Neural progenitor cell (in vitro differentiated cells): ENCODE measurements at regions not wholly inside any gene's neighbourhood (a gene's known extent, or its start where the extent isn't known, plus 50 kb on each side); places are given as distances from the start of the nearest gene placed in this dataset.

Experiments used
- DNase-seq: peaks from one replicate; pipeline ENCODE4 v3.0.0-alpha.2; 2016; ENCODE audit warnings: low spot score
- H2AFZ ChIP-seq: fragments of 200-600 bp; sonication (generic); replicated peaks from 2 replicates; pipeline ENCODE4 v1.6.1; 2016; ENCODE audit warnings: antibody characterized with exemption
- H3F3A ChIP-seq: fragments of 200-600 bp; sonication (generic); 2 replicates; pipeline ENCODE4 v1.6.1; 2016; ENCODE audit warnings: antibody characterized with exemption, low read depth
- H3K27ac ChIP-seq: fragments of 200-600 bp; sonication (generic); 2 replicates; pipeline ENCODE4 v1.5.1; 2016; ENCODE audit warnings: mild to moderate bottlenecking
- H3K27me3 ChIP-seq: fragments of 200-600 bp; sonication (generic); 2 replicates; pipeline ENCODE4 v1.6.1; 2016; ENCODE audit warnings: mild to moderate bottlenecking, moderate library complexity
- H3K36me3 ChIP-seq: fragments of 200-600 bp; sonication (generic); 2 replicates; pipeline ENCODE4 v1.5.1; 2016
- H3K4me1 ChIP-seq: fragments of 200-600 bp; sonication (generic); 2 replicates; pipeline ENCODE4 v1.6.1; 2016; ENCODE audit warnings: mixed run types
- H3K4me2 ChIP-seq: fragments of 200-600 bp; sonication (generic); 2 replicates; pipeline ENCODE4 v1.6.1; 2016
- H3K4me3 ChIP-seq: fragments of 200-600 bp; sonication (generic); 2 replicates; pipeline ENCODE4 v1.5.1; 2016
- H3K79me2 ChIP-seq: fragments of 200-600 bp; sonication (generic); 2 replicates; pipeline ENCODE4 v1.6.1; 2016; ENCODE audit warnings: low read depth
- H3K9ac ChIP-seq: fragments of 200-600 bp; sonication (generic); 2 replicates; pipeline ENCODE4 v1.6.1; 2016
- H3K9me3 ChIP-seq: fragments of 200-600 bp; sonication (generic); 2 replicates; pipeline ENCODE4 v1.5.1; 2016; ENCODE audit warnings: low read depth
- H4K20me1 ChIP-seq: fragments of 200-600 bp; sonication (generic); 2 replicates; pipeline ENCODE4 v1.6.1; 2016; ENCODE audit warnings: low read depth
- H3K27ac Mint-ChIP-seq: 3 replicates; pipeline ENCODE4 v1.8.0; 2021; ENCODE audit warnings: mixed read lengths
- H3K27me3 Mint-ChIP-seq: 2 replicates; pipeline ENCODE4 v1.8.0; 2022; ENCODE audit warnings: low read depth, mild to moderate bottlenecking, inconsistent platforms, moderate library complexity, mixed read lengths; ENCODE audit not compliant: insufficient read depth
- H3K36me3 Mint-ChIP-seq: 3 replicates; pipeline ENCODE4 v1.8.0; 2021; ENCODE audit warnings: mixed read lengths
- H3K4me1 Mint-ChIP-seq: 3 replicates; pipeline ENCODE4 v1.8.0; 2021; ENCODE audit warnings: mixed read lengths
- H3K4me3 Mint-ChIP-seq: 3 replicates; pipeline ENCODE4 v1.8.0; 2021; ENCODE audit warnings: mild to moderate bottlenecking, moderate library complexity, mixed read lengths
- H3K9me3 Mint-ChIP-seq: 3 replicates; pipeline ENCODE4 v1.8.0; 2020; ENCODE audit warnings: mixed read lengths
- EZH2 ChIP-seq: fragments of 200-600 bp; sonication (generic); IDR thresholded peaks from 2 replicates; pipeline ENCODE4 v1.6.1; 2017; ENCODE audit warnings: antibody characterized with exemption, mild to moderate bottlenecking, moderate library complexity
- EZH2phosphoT487 ChIP-seq: fragments of 200-600 bp; sonication (generic); IDR thresholded peaks from 2 replicates; pipeline ENCODE4 v1.6.1; 2017; ENCODE audit warnings: antibody characterized with exemption
- TF ChIP-seq, protein P1 (sequence below): fragments of 200-600 bp; sonication (generic); IDR thresholded peaks from 2 replicates; pipeline ENCODE4 v1.5.1; 2017; ENCODE audit warnings: antibody characterized with exemption, mild to moderate bottlenecking

- H3K4me3 ChIP-seq = no peak overlapping the region
- no peaks in the 10 kb centered on the region for H3F3A ChIP-seq
- H3K4me2 ChIP-seq = no peak overlapping the region
- no peak overlapping the region for H3K27ac ChIP-seq
- no peaks in the 10 kb centered on the region for H3K36me3 ChIP-seq
- peaks cover 15% of the 10 kb centered on the region for H4K20me1 ChIP-seq
- no peaks in the 10 kb centered on the region for H3K9me3 ChIP-seq
- TF ChIP-seq EZH2phosphoT487 (no peak), EZH2 (no peak)
- TF ChIP-seq, protein P1, sequence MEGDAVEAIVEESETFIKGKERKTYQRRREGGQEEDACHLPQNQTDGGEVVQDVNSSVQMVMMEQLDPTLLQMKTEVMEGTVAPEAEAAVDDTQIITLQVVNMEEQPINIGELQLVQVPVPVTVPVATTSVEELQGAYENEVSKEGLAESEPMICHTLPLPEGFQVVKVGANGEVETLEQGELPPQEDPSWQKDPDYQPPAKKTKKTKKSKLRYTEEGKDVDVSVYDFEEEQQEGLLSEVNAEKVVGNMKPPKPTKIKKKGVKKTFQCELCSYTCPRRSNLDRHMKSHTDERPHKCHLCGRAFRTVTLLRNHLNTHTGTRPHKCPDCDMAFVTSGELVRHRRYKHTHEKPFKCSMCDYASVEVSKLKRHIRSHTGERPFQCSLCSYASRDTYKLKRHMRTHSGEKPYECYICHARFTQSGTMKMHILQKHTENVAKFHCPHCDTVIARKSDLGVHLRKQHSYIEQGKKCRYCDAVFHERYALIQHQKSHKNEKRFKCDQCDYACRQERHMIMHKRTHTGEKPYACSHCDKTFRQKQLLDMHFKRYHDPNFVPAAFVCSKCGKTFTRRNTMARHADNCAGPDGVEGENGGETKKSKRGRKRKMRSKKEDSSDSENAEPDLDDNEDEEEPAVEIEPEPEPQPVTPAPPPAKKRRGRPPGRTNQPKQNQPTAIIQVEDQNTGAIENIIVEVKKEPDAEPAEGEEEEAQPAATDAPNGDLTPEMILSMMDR = no peak
- H3K27me3 ChIP-seq = no peaks in the 10 kb centered on the region
- H3K4me1 ChIP-seq = no peaks in the 10 kb centered on the region
- Mint-ChIP-seq H3K27me3 (peaks cover 2% of the 10 kb centered on the region), H3K4me1 (peaks cover 8% of the 10 kb centered on the region), H3K4me3 (no peak overlapping the region), H3K27ac (no peak overlapping the region), H3K36me3 (peaks cover 28% of the 10 kb centered on the region), H3K9me3 (peaks cover 2% of the 10 kb centered on the region)
- H3K79me2 ChIP-seq = peaks cover 3% of the 10 kb centered on the region
- H3K9ac ChIP-seq = no peak overlapping the region
- no peak for DNase-seq
- no peak overlapping the region for H2AFZ ChIP-seq
These were observed 110.7 kb downstream of the RPL27A start for GRCh38 chr11:8793114-8793777.

DNA sequence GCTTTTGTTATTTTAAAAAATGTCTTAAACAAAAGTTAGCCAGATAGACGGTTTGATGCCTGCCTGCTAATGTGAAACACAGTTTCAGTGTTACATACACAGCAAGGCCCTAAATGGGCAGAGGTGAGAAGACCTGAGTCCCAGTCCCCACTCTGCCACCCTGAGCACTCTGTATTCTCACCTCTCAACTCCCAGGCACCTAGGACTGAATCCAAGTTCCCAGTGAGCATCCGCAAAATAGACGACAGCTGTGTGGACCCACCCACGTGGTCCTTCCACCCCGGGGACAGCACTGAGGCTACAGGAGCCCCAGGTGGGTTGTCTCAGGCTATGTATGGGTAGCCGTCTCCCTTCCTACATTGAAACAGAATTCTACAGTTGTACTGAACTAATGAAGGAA lies 111.5 kb downstream of the RPL27A start:
- Mint-ChIP-seq H3K27me3 (peaks cover 2% of the 10 kb centered on the region), H3K4me1 (peaks cover 3% of the 10 kb centered on the region), H3K4me3 (no peak overlapping the region), H3K36me3 (peaks cover 24% of the 10 kb centered on the region), H3K27ac (peak overlapping the region; percentile 22), H3K9me3 (peaks cover 2% of the 10 kb centered on the region)
- H3K27ac ChIP-seq = no peak overlapping the region
- no peak overlapping the region for H3K4me3 ChIP-seq
- no peaks in the 10 kb centered on the region for H3K9me3 ChIP-seq
- no peak overlapping the region for H3K4me2 ChIP-seq
- no peak overlapping the region for H3K9ac ChIP-seq
- H3K36me3 ChIP-seq = no peaks in the 10 kb centered on the region
- H3K4me1 ChIP-seq = no peaks in the 10 kb centered on the region
- TF ChIP-seq, protein P1 = no peak
- TF ChIP-seq EZH2phosphoT487 = no peak
- no peak for TF ChIP-seq EZH2
- peaks cover 3% of the 10 kb centered on the region for H3K79me2 ChIP-seq
- no peaks in the 10 kb centered on the region for H3K27me3 ChIP-seq
- no peak for DNase-seq
- no peaks in the 10 kb centered on the region for H3F3A ChIP-seq
- peaks cover 15% of the 10 kb centered on the region for H4K20me1 ChIP-seq
- H2AFZ ChIP-seq = no peak overlapping the region

GRCh38 chr11:8794677-8795103 lies 112.1 kb downstream of the RPL27A start:
- H3K4me3 ChIP-seq = no peak overlapping the region
- H3K4me2 ChIP-seq = no peak overlapping the region
- H3K79me2 ChIP-seq = peaks cover 3% of the 10 kb centered on the region
- DNase-seq = no peak
- no peaks in the 10 kb centered on the region for H3K9me3 ChIP-seq
- no peaks in the 10 kb centered on the region for H3K4me1 ChIP-seq
- peaks cover 15% of the 10 kb centered on the region for H4K20me1 ChIP-seq
- Mint-ChIP-seq H3K27ac (no peak overlapping the region), H3K27me3 (peaks cover 2% of the 10 kb centered on the region), H3K36me3 (peaks cover 25% of the 10 kb centered on the region), H3K4me3 (no peak overlapping the region), H3K4me1 (peaks cover 3% of the 10 kb centered on the region), H3K9me3 (peaks cover 2% of the 10 kb centered on the region)
- no peaks in the 10 kb centered on the region for H3F3A ChIP-seq
- H2AFZ ChIP-seq = no peak overlapping the region
- H3K36me3 ChIP-seq = no peaks in the 10 kb centered on the region
- no peak overlapping the region for H3K9ac ChIP-seq
- no peak overlapping the region for H3K27ac ChIP-seq
- TF ChIP-seq, protein P1 = peak; percentile 40
- no peak for TF ChIP-seq EZH2
- no peaks in the 10 kb centered on the region for H3K27me3 ChIP-seq
